Erythroblast (primary cell): ENCODE measurements at regions not wholly inside any gene's neighbourhood (a gene's known extent, or its start where the extent isn't known, plus 50 kb on each side); places are given as distances from the start of the nearest gene placed in this dataset.

Experiments used
- GATA1 ChIP-seq: IDR thresholded peaks from 2 replicates; pipeline ENCODE4 v1.6.1; 2011; ENCODE audit warnings: low read depth, mild to moderate bottlenecking, control low read depth, low read length, moderate library complexity
- POLR2A ChIP-seq: IDR thresholded peaks from 2 replicates; pipeline ENCODE4 v1.6.1; 2011; ENCODE audit warnings: mild to moderate bottlenecking, low read length

- no peak for TF ChIP-seq POLR2A
- no peak for TF ChIP-seq GATA1
Observed at GRCh38 chr12:107196681-107197080, 103.3 kb upstream of the CRY1 start.
